Caco-2 (cell line): ENCODE measurements at regions not wholly inside any gene's neighbourhood (a gene's known extent, or its start where the extent isn't known, plus 50 kb on each side); places are given as distances from the start of the nearest gene placed in this dataset.

Experiments used
- BruUV-seq: library from RNA; stranded (reverse); fragments of 400-500 nt; replicated peaks from 2 replicates; lab custom pipeline; 2021; lab: Mats Ljungman, UMichigan
- CTCF ChIA-PET: fragments of 300-600 bp; sonication (Branson Sonifier 250); formaldehyde crosslinking; loops from one replicate; lab custom pipeline; 2022; ENCODE audit warnings: antibody characterized with exemption; lab: Charles Lee
- POLR2A ChIA-PET: fragments of 300-600 bp; sonication (Branson Sonifier 250); formaldehyde crosslinking; loops from one replicate; lab custom pipeline; 2022; ENCODE audit warnings: antibody characterized with exemption; lab: Charles Lee
- DNase-seq, 2 experiments: peaks; one replicate each; pipeline versions ENCODE4 v3.0.0 to v3.0.0-alpha.2; 2020 to 2022
- H3K27me3 ChIP-seq: replicated peaks from 2 replicates; pipeline ENCODE4 v1.6.0; 2011; ENCODE audit warnings: low read length; ENCODE audit not compliant: control insufficient read depth, insufficient read depth
- H3K36me3 ChIP-seq: 2 replicates; pipeline ENCODE4 v1.5.1; 2011; ENCODE audit warnings: low read length; ENCODE audit not compliant: control insufficient read depth, insufficient read depth
- H3K4me1 ChIP-seq: fragments of 250-450 bp; sonication (Bioruptor Pico); 2 replicates; pipeline ENCODE4 v1.5.1; 2020; ENCODE audit warnings: mild to moderate bottlenecking
- H3K4me3 ChIP-seq: 2 replicates; pipeline ENCODE4 v1.5.1; 2011; ENCODE audit warnings: low read depth, mild to moderate bottlenecking, control low read depth, low read length
- H3K9me3 ChIP-seq: fragments of 250-450 bp; sonication (Bioruptor Pico); 2 replicates; pipeline ENCODE4 v1.5.1; 2020; ENCODE audit warnings: mild to moderate bottlenecking, moderate library complexity
- H3K27ac Mint-ChIP-seq: one replicate; pipeline ENCODE4 v1.8.0; 2022; ENCODE audit warnings: mixed read lengths; ENCODE audit not compliant: unreplicated experiment
- H3K27me3 Mint-ChIP-seq: one replicate; pipeline ENCODE4 v1.8.0; 2022; ENCODE audit warnings: mixed read lengths; ENCODE audit not compliant: insufficient read depth, unreplicated experiment
- H3K36me3 Mint-ChIP-seq: one replicate; pipeline ENCODE4 v1.8.0; 2022; ENCODE audit warnings: mild to moderate bottlenecking, mixed read lengths; ENCODE audit not compliant: insufficient read depth, unreplicated experiment
- H3K4me1 Mint-ChIP-seq: one replicate; pipeline ENCODE4 v1.8.0; 2022; ENCODE audit warnings: low read depth, mixed read lengths; ENCODE audit not compliant: unreplicated experiment
- H3K4me3 Mint-ChIP-seq: one replicate; pipeline ENCODE4 v1.8.0; 2022; ENCODE audit warnings: mild to moderate bottlenecking, moderate library complexity, mixed read lengths; ENCODE audit not compliant: unreplicated experiment
- H3K9me3 Mint-ChIP-seq: one replicate; pipeline ENCODE4 v1.8.0; 2022; ENCODE audit warnings: mixed read lengths; ENCODE audit not compliant: unreplicated experiment
- intact Hi-C: fragments of 100-400 bp; cut with micrococcal nuclease; formaldehyde crosslinking; loops from one replicate; pipeline ENCODE4 v1.10.0; 2022; ENCODE audit not compliant: unreplicated experiment
- TF ChIP-seq, protein P1 (sequence below), 2 experiments: fragments of 200-600 bp in 1 of 2; IDR thresholded peaks; 1 replicate in 1 of 2; 2 replicates in 1 of 2; pipeline versions ENCODE4 v1.5.1 to v1.8.0; 2011 to 2022; ENCODE audit warnings: antibody characterized with exemption in 1 of 2, control low read depth in 1 of 2, inconsistent platforms in 1 of 2, low read depth in 1 of 2, low read length in 1 of 2, mild to moderate bottlenecking in 1 of 2, moderate library complexity in 1 of 2; ENCODE audit not compliant: insufficient read depth in 1 of 2, severe bottlenecking in 1 of 2, unreplicated experiment in 1 of 2

DNA sequence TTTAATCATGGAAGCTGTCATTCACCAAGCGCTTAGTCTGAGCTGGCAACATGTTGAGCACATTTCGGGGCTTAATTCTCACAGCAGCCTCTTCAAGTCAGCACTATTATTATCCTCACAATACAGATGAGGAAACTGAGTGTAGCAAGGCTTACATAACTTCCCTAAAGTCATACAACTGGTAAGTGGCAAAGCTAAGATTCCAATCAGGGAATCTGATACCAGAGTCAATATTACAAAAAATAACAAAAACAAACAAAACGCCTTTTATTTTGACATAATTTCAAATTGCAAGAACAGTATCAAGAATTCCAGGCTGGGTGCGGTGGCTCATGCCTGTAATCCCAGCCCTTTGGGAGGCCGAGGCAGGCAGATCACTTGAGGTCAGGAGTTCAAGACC is 120.4 kb upstream of the DUSP21 start:
- Mint-ChIP-seq H3K27ac (no peak overlapping the region), H3K36me3 (no peaks in the 10 kb centered on the region), H3K9me3 (no peaks in the 10 kb centered on the region), H3K27me3 (no peaks in the 10 kb centered on the region), H3K4me1 (no peaks in the 10 kb centered on the region), H3K4me3 (no peak overlapping the region)
- no peaks in the 10 kb centered on the region for H3K36me3 ChIP-seq
- ChIA-PET POLR2A (no interaction called here), CTCF (no interaction called here)
- TF ChIP-seq, protein P1, sequence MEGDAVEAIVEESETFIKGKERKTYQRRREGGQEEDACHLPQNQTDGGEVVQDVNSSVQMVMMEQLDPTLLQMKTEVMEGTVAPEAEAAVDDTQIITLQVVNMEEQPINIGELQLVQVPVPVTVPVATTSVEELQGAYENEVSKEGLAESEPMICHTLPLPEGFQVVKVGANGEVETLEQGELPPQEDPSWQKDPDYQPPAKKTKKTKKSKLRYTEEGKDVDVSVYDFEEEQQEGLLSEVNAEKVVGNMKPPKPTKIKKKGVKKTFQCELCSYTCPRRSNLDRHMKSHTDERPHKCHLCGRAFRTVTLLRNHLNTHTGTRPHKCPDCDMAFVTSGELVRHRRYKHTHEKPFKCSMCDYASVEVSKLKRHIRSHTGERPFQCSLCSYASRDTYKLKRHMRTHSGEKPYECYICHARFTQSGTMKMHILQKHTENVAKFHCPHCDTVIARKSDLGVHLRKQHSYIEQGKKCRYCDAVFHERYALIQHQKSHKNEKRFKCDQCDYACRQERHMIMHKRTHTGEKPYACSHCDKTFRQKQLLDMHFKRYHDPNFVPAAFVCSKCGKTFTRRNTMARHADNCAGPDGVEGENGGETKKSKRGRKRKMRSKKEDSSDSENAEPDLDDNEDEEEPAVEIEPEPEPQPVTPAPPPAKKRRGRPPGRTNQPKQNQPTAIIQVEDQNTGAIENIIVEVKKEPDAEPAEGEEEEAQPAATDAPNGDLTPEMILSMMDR (IDR thresholded peaks at IDR 0.05; ENCODE audit: insufficient read depth in 1 of 2, low read depth in 1 of 2, low read length in 1 of 2, severe bottlenecking in 1 of 2, unreplicated experiment in 1 of 2): no peak
- H3K27me3 ChIP-seq: no peaks in the 10 kb centered on the region
- intact Hi-C loops: no loop called here
- H3K9me3 ChIP-seq: no peaks in the 10 kb centered on the region
- DNase-seq: no peak
- no TSS peak for BruUV-seq
- no peak overlapping the region for H3K4me3 ChIP-seq
- no peaks in the 10 kb centered on the region for H3K4me1 ChIP-seq

DNA sequence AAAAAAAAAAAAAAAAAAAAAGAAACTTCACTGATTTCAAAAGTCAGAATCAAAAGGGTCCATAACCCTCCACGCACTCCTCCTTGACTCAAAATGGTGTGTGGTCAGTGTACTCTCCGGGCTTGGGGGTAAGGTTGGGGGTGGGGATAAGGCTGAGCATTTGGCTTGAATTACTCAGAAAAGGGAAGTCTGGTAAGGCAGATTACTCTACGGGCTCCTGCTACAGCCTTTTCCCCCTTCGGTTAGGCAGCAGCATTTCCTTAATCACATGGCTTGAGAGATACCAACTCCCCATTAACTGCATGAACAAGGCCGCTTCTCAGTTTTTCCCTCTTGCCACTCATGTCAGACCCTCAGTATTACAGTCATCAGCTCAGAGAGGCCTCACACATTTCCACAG is 135.4 kb upstream of the DUSP21 start:
- TF ChIP-seq, protein P1 (IDR thresholded peaks at IDR 0.05; ENCODE audit: insufficient read depth in 1 of 2, low read depth in 1 of 2, low read length in 1 of 2, severe bottlenecking in 1 of 2, unreplicated experiment in 1 of 2): no peak
- Mint-ChIP-seq H3K27ac (no peak overlapping the region), H3K4me1 (no peaks in the 10 kb centered on the region), H3K9me3 (no peaks in the 10 kb centered on the region), H3K4me3 (no peak overlapping the region), H3K36me3 (peaks cover 10% of the 10 kb centered on the region), H3K27me3 (no peaks in the 10 kb centered on the region)
- Histone ChIP-seq H3K4me3 (no peak overlapping the region), H3K4me1 (peaks cover 16% of the 10 kb centered on the region), H3K27me3 (no peaks in the 10 kb centered on the region), H3K9me3 (peaks cover 5% of the 10 kb centered on the region; the same call in 1 of the 2 replicates), H3K36me3 (no peaks in the 10 kb centered on the region)
- ChIA-PET CTCF (no interaction called here), POLR2A (no interaction called here)
- BruUV-seq: no TSS peak
- intact Hi-C loops: no loop called here
- no peak for DNase-seq

- H3K4me1 Mint-ChIP-seq: no peaks in the 10 kb centered on the region
- H3K36me3 Mint-ChIP-seq: peaks cover 10% of the 10 kb centered on the region
- no peaks in the 10 kb centered on the region for H3K9me3 Mint-ChIP-seq
- no TSS peak for BruUV-seq
- ChIA-PET POLR2A (no interaction called here), CTCF (no interaction called here)
- intact Hi-C loops: loop anchor here (1.0 kb wide), 1 partner anchor 13 kb away; no protein-coding TSS in a partner anchor
- Histone ChIP-seq H3K9me3 (peaks cover 5% of the 10 kb centered on the region; the same call in 1 of the 2 replicates), H3K27me3 (no peaks in the 10 kb centered on the region), H3K36me3 (no peaks in the 10 kb centered on the region), H3K4me3 (no peak overlapping the region), H3K4me1 (peaks cover 16% of the 10 kb centered on the region)
- DNase-seq: peak; percentile 85 to 90
- TF ChIP-seq, protein P1 (IDR thresholded peaks at IDR 0.05; ENCODE audit: insufficient read depth in 1 of 2, low read depth in 1 of 2, low read length in 1 of 2, severe bottlenecking in 1 of 2, unreplicated experiment in 1 of 2): no peak
- peak overlapping the region; percentile 90 for H3K27ac Mint-ChIP-seq
- peak overlapping the region; percentile 63 for H3K4me3 Mint-ChIP-seq
- no peaks in the 10 kb centered on the region for H3K27me3 Mint-ChIP-seq
Measured at GRCh38 chrX:44705817-44706551, 137.8 kb upstream of the DUSP21 start.
